CD14-positive monocyte (primary cell): ENCODE measurements at regions not wholly inside any gene's neighbourhood (a gene's known extent, or its start where the extent isn't known, plus 50 kb on each side); places are given as distances from the start of the nearest gene placed in this dataset.

Experiments used
- DNase-seq, 3 donors: peaks; one replicate each; pipeline ENCODE4 v3.0.0-alpha.2; 2011 to 2022
- H2AFZ ChIP-seq: 2 replicates; pipeline ENCODE4 v1.6.0; 2012; ENCODE audit warnings: mild to moderate bottlenecking, low read depth, low read length, inconsistent platforms; ENCODE audit not compliant: insufficient read depth, poor library complexity, severe bottlenecking
- H3K27ac ChIP-seq, 2 donors: 1 replicate in 1 of 2; 2 replicates in 1 of 2; pipeline ENCODE4 v1.5.1; 2012 to 2013; ENCODE audit warnings: low read length in 2 of 2, control low read depth in 1 of 2, inconsistent platforms in 1 of 2, low read depth in 1 of 2, mild to moderate bottlenecking in 1 of 2
- H3K27me3 ChIP-seq, 2 donors: one replicate each; pipeline versions ENCODE4 v1.6.0 to v1.6.1; 2011 to 2013; ENCODE audit warnings: low read length in 2 of 2; ENCODE audit not compliant: control insufficient read depth in 2 of 2, insufficient read depth in 2 of 2
- H3K36me3 ChIP-seq, 2 donors: replicated peaks in 1 of 2; 1 replicate in 1 of 2; 2 replicates in 1 of 2; pipeline versions ENCODE4 v1.5.1 to v1.6.1; 2012 to 2013; ENCODE audit warnings: low read length in 2 of 2, control low read depth in 1 of 2, inconsistent platforms in 1 of 2, mild to moderate bottlenecking in 1 of 2; ENCODE audit not compliant: insufficient read depth in 2 of 2, control insufficient read depth in 1 of 2
- H3K4me1 ChIP-seq, 2 donors: 1 replicate in 1 of 2; 2 replicates in 1 of 2; pipeline versions ENCODE4 v1.5.1 to v1.6.1; 2012 to 2013; ENCODE audit warnings: low read length in 2 of 2, control low read depth in 1 of 2, inconsistent platforms in 1 of 2, mild to moderate bottlenecking in 1 of 2, moderate library complexity in 1 of 2; ENCODE audit not compliant: insufficient read depth in 2 of 2, control insufficient read depth in 1 of 2
- H3K4me2 ChIP-seq: replicated peaks from 2 replicates; pipeline ENCODE3; 2012; ENCODE audit warnings: low read length, moderate library complexity, mild to moderate bottlenecking; ENCODE audit not compliant: poor library complexity, severe bottlenecking; ENCODE audit errors: extremely low read depth
- H3K4me3 ChIP-seq, 3 experiments: fragments of 200-600 bp in 1 of 3; sonication (generic) in 1 of 3; replicated peaks in 1 of 3; 1 replicate in 2 of 3; 2 replicates in 1 of 3; pipeline ENCODE4 v1.5.1; 2011 to 2013; ENCODE audit warnings: low read length in 3 of 3, mild to moderate bottlenecking in 3 of 3, control low read depth in 2 of 3, low read depth in 2 of 3, inconsistent platforms in 1 of 3, moderate library complexity in 1 of 3
- H3K79me2 ChIP-seq: 2 replicates; pipeline ENCODE4 v1.6.0; 2012; ENCODE audit warnings: mild to moderate bottlenecking, control low read depth, inconsistent platforms, low read length, moderate library complexity; ENCODE audit not compliant: insufficient read depth
- H3K9ac ChIP-seq: 2 replicates; pipeline ENCODE4 v1.6.0; 2017; ENCODE audit warnings: low read length, mild to moderate bottlenecking; ENCODE audit not compliant: insufficient read depth, poor library complexity, severe bottlenecking
- H3K9me3 ChIP-seq, 2 donors: replicated peaks in 1 of 2; 1 replicate in 1 of 2; 2 replicates in 1 of 2; pipeline versions ENCODE4 v1.5.1 to v1.6.1; 2012 to 2013; ENCODE audit warnings: low read length in 2 of 2, control low read depth in 1 of 2; ENCODE audit not compliant: control insufficient read depth in 1 of 2, insufficient read depth in 1 of 2
- H4K20me1 ChIP-seq: 2 replicates; pipeline ENCODE4 v1.6.0; 2012; ENCODE audit warnings: mild to moderate bottlenecking, low read length, control low read depth, moderate library complexity; ENCODE audit not compliant: insufficient read depth
- H3K27ac Mint-ChIP-seq, 7 donors: one replicate each; pipeline ENCODE4 v1.8.0; 2020; ENCODE audit warnings: mild to moderate bottlenecking in 7 of 7, mixed read lengths in 7 of 7, moderate library complexity in 6 of 7, inconsistent platforms in 2 of 7
- H3K27me3 Mint-ChIP-seq, 3 donors: one replicate each; pipeline ENCODE4 v1.8.0; 2021 to 2022; ENCODE audit warnings: low read depth in 3 of 3, mild to moderate bottlenecking in 3 of 3, mixed read lengths in 3 of 3, moderate library complexity in 3 of 3, inconsistent platforms in 1 of 3
- H3K36me3 Mint-ChIP-seq, 2 donors: one replicate each; pipeline ENCODE4 v1.8.0; 2020; ENCODE audit warnings: mixed read lengths in 2 of 2, inconsistent platforms in 1 of 2, mild to moderate bottlenecking in 1 of 2
- H3K4me1 Mint-ChIP-seq: one replicate; pipeline ENCODE4 v1.8.0; 2020; ENCODE audit warnings: mild to moderate bottlenecking, mixed read lengths
- H3K4me3 Mint-ChIP-seq, 2 donors: one replicate each; pipeline ENCODE4 v1.8.0; 2020; ENCODE audit warnings: mild to moderate bottlenecking in 2 of 2, mixed read lengths in 2 of 2, moderate library complexity in 1 of 2
- H3K9me3 Mint-ChIP-seq, 7 donors: one replicate each; pipeline ENCODE4 v1.8.0; 2020 to 2022; ENCODE audit warnings: mixed read lengths in 7 of 7, mild to moderate bottlenecking in 6 of 7, moderate library complexity in 6 of 7, inconsistent platforms in 2 of 7
- CTCF ChIP-seq: fragments of 200-600 bp; IDR thresholded peaks from one replicate; pipeline ENCODE4 v1.8.0; 2022; ENCODE audit warnings: antibody characterized with exemption, mild to moderate bottlenecking
- WGBS: methylation state at CpG from one replicate; pipeline ENCODE4 v1.1.5; 2013; ENCODE audit warnings: missing lambda C conversion rate; ENCODE audit not compliant: insufficient coverage; 5-methylcytosine and 5-hydroxymethylcytosine counted together
- intact Hi-C, 2 donors: fragments of 100-400 bp; cut with micrococcal nuclease; formaldehyde crosslinking; loops; one replicate each; pipeline versions ENCODE4 v1.15.0 to v1.15.1; 2023

- no peaks in the 10 kb centered on the region for H3K36me3 ChIP-seq
- no peaks in the 10 kb centered on the region for H3K4me1 ChIP-seq
- H3K4me2 ChIP-seq = no peak overlapping the region
- H3K9me3 Mint-ChIP-seq = peaks cover 0 to 4% (median 0%) of the 10 kb centered on the region in 7 donors
- no peaks in the 10 kb centered on the region for H3K9me3 ChIP-seq
- no peak overlapping the region for H3K27ac ChIP-seq
- H3K4me3 Mint-ChIP-seq = no peak overlapping the region
- no peaks in the 10 kb centered on the region for H3K4me1 Mint-ChIP-seq
- no peak for DNase-seq
- H3K27me3 Mint-ChIP-seq = peaks cover 0 to 2% (median 0%) of the 10 kb centered on the region in 3 donors
- H3K79me2 ChIP-seq = no peaks in the 10 kb centered on the region
- H3K27me3 ChIP-seq = no peaks in the 10 kb centered on the region
- TF ChIP-seq CTCF = no peak
- H3K9ac ChIP-seq = no peak overlapping the region
- no peaks in the 10 kb centered on the region for H4K20me1 ChIP-seq
- H3K36me3 Mint-ChIP-seq = no peaks in the 10 kb centered on the region
- no peak overlapping the region for H3K27ac Mint-ChIP-seq
- intact Hi-C loops = no loop called here
- H2AFZ ChIP-seq = no peak overlapping the region
- WGBS = 92% methylated on average over 2 of the region's 4 CpGs
- H3K4me3 ChIP-seq = no peak overlapping the region
Measured at GRCh38 chr3:181773921-181774320, 62.2 kb downstream of the SOX2 start.

DNA sequence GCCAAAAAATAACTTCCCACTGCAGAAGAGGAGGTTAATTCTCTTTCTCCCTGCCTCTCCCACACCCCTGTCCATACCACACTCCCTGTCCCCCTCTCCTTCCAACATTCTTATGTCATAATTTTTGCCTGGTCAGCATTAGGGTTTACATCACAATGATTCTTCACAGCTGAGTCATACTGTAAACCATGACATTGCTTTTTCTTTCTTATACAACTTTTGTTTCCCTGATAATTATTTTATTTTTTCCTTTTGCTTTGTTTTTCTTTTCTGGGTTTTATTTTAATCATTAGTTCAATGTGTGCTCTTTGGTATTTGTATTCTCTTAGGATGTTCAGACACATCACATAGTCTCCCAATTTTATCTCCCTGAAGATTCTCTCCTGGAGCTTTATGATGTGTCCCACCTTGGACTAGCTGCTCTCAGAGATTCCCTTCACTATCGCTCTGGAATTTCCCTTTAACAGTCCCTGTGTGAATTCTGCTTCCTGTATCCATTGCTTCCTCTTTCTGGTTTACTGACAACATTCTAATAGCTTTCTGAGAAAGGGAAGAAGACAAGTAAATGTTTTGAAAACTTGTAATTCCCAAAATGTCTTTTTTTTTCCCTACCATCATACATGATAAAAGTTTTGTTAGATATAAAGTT is 70.7 kb downstream of the SOX2 start:
- H3K4me2 ChIP-seq = no peak overlapping the region
- no peaks in the 10 kb centered on the region for H3K27me3 ChIP-seq
- Mint-ChIP-seq H3K27ac (no peak overlapping the region), H3K36me3 (no peaks in the 10 kb centered on the region), H3K27me3 (no peaks in the 10 kb centered on the region), H3K4me1 (no peaks in the 10 kb centered on the region), H3K9me3 (peaks cover 0 to 7% (median 2%) of the 10 kb centered on the region in 7 donors), H3K4me3 (no peak overlapping the region)
- WGBS = no CpG with 5 or more reads among the region's 1 CpG
- no peak overlapping the region for H3K9ac ChIP-seq
- H3K9me3 ChIP-seq = no peaks in the 10 kb centered on the region
- H2AFZ ChIP-seq = no peak overlapping the region
- H3K4me3 ChIP-seq = no peak overlapping the region
- H3K79me2 ChIP-seq = no peaks in the 10 kb centered on the region
- no peaks in the 10 kb centered on the region for H3K36me3 ChIP-seq
- H3K27ac ChIP-seq = no peak overlapping the region
- peak in 1 of 3 donors; percentile 8 for DNase-seq
- intact Hi-C loops = no loop called here
- TF ChIP-seq CTCF = no peak
- no peaks in the 10 kb centered on the region for H3K4me1 ChIP-seq
- no peaks in the 10 kb centered on the region for H4K20me1 ChIP-seq
